SU-DHL-6 (cell line): ENCODE measurements at regions not wholly inside any gene's neighbourhood (a gene's known extent, or its start where the extent isn't known, plus 50 kb on each side); places are given as distances from the start of the nearest gene placed in this dataset.
"Not testable (repeated sequence)": the region's sequence is repeated elsewhere in the genome, so short reads cannot be mapped to it uniquely, and the experiment has no call there.

Experiments used
- H2AFZ ChIP-seq: fragments of 200-600 bp; sonication (generic); 2 replicates; pipeline ENCODE4 v1.6.1; 2014; ENCODE audit warnings: low read depth, mild to moderate bottlenecking, moderate library complexity, mixed read lengths, antibody characterized with exemption, low read length; ENCODE audit not compliant: severe bottlenecking
- H3F3A ChIP-seq: fragments of 200-600 bp; shearing (Covaris generic); 2 replicates; pipeline ENCODE4 v1.6.0; 2016; ENCODE audit warnings: antibody characterized with exemption, mild to moderate bottlenecking; ENCODE audit not compliant: insufficient read depth
- H3K27ac ChIP-seq: fragments of 200-600 bp; sonication (generic); 2 replicates; pipeline ENCODE4 v1.5.1; 2016; ENCODE audit warnings: low read depth, mild to moderate bottlenecking, low read length, moderate library complexity, mixed read lengths
- H3K27me3 ChIP-seq: fragments of 200-600 bp; sonication (generic), shearing (Covaris generic); 2 replicates; pipeline ENCODE4 v1.6.0; 2014; ENCODE audit warnings: mild to moderate bottlenecking, low read length
- H3K36me3 ChIP-seq: fragments of 200-600 bp; sonication (generic); 2 replicates; pipeline ENCODE4 v1.6.1; 2014; ENCODE audit warnings: mild to moderate bottlenecking, low read length, mixed read lengths
- H3K4me2 ChIP-seq: fragments of 300-600, 200-600 bp; shearing (Covaris generic), sonication (generic); 2 replicates; pipeline ENCODE4 v1.6.0; 2014; ENCODE audit warnings: low read length, low read depth, mild to moderate bottlenecking; ENCODE audit not compliant: poor library complexity, severe bottlenecking
- H3K4me3 ChIP-seq: fragments of 200-600 bp; sonication (generic); 2 replicates; pipeline ENCODE4 v1.5.1; 2014; ENCODE audit warnings: antibody characterized with exemption, low read length, mild to moderate bottlenecking, mixed read lengths; ENCODE audit not compliant: insufficient read depth, poor library complexity, severe bottlenecking
- H3K79me2 ChIP-seq: fragments of 200-600 bp; sonication (generic); 2 replicates; pipeline ENCODE4 v1.6.1; 2014; ENCODE audit warnings: mild to moderate bottlenecking, low read length, moderate library complexity; ENCODE audit not compliant: insufficient read depth
- H3K9ac ChIP-seq: fragments of 200-600 bp; sonication (generic); 2 replicates; pipeline ENCODE4 v1.7.0; 2014; ENCODE audit warnings: mild to moderate bottlenecking, low read length
- H3K9me2 ChIP-seq: fragments of 200-600 bp; sonication (generic); replicated peaks from 2 replicates; pipeline ENCODE4 v1.6.1; 2014; ENCODE audit warnings: low read length; ENCODE audit not compliant: insufficient read depth
- H3K9me3 ChIP-seq: fragments of 200-600 bp; sonication (generic); 2 replicates; pipeline ENCODE4 v1.6.1; 2014; ENCODE audit warnings: low read length, mixed read lengths; ENCODE audit not compliant: insufficient read depth
- H4K20me1 ChIP-seq: fragments of 200-600 bp; sonication (generic); 2 replicates; pipeline ENCODE4 v1.6.1; 2014; ENCODE audit warnings: low read depth, mild to moderate bottlenecking, antibody characterized with exemption, low read length, moderate library complexity, mixed read lengths
- EZH2phosphoT487 ChIP-seq: fragments of 200-600 bp; sonication (generic), shearing (Covaris generic); conservative IDR thresholded peaks from 2 replicates; pipeline ENCODE4 v1.6.1; 2018; ENCODE audit warnings: mild to moderate bottlenecking, antibody characterized with exemption, low read length, moderate library complexity, mixed read lengths
- TF ChIP-seq, protein P1 (sequence below): fragments of 200-600 bp; sonication (generic); IDR thresholded peaks from one replicate; pipeline ENCODE4 v1.5.1; 2017; ENCODE audit warnings: antibody characterized with exemption, mild to moderate bottlenecking, low read length, moderate library complexity; ENCODE audit not compliant: insufficient read depth, poor library complexity, severe bottlenecking

DNA sequence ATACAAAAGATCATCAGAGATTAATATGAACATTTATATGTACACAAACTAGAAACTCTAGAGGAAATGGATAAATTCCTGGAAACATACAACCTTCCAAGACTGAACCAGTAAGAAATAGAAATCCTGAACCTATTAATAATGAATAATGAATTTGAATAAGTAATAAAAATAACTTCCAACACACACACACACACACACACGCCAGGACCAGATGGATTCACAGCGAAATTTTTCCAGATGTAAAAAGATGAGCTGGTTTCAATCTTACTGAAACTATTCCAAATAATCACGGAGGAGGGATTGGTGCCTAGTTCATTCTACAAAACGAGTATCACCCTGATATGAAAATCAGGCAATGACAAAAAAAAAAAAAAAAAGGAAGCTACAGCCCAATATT, 1095.0 kb downstream of the FAT4 start:
- H3K4me3 ChIP-seq = no peak overlapping the region
- H2AFZ ChIP-seq = no peak overlapping the region
- no peaks in the 10 kb centered on the region for H3K36me3 ChIP-seq
- no peaks in the 10 kb centered on the region for H4K20me1 ChIP-seq
- H3K4me2 ChIP-seq = no peak overlapping the region
- H3K27me3 ChIP-seq = no peaks in the 10 kb centered on the region
- no peak overlapping the region for H3K9ac ChIP-seq
- H3F3A ChIP-seq = no peaks in the 10 kb centered on the region
- H3K9me2 ChIP-seq = no peaks in the 10 kb centered on the region
- H3K9me3 ChIP-seq = no peaks in the 10 kb centered on the region
- H3K27ac ChIP-seq = no peak overlapping the region
- TF ChIP-seq, protein P1, sequence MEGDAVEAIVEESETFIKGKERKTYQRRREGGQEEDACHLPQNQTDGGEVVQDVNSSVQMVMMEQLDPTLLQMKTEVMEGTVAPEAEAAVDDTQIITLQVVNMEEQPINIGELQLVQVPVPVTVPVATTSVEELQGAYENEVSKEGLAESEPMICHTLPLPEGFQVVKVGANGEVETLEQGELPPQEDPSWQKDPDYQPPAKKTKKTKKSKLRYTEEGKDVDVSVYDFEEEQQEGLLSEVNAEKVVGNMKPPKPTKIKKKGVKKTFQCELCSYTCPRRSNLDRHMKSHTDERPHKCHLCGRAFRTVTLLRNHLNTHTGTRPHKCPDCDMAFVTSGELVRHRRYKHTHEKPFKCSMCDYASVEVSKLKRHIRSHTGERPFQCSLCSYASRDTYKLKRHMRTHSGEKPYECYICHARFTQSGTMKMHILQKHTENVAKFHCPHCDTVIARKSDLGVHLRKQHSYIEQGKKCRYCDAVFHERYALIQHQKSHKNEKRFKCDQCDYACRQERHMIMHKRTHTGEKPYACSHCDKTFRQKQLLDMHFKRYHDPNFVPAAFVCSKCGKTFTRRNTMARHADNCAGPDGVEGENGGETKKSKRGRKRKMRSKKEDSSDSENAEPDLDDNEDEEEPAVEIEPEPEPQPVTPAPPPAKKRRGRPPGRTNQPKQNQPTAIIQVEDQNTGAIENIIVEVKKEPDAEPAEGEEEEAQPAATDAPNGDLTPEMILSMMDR = no peak
- no peak for TF ChIP-seq EZH2phosphoT487
- H3K79me2 ChIP-seq = no peaks in the 10 kb centered on the region

DNA sequence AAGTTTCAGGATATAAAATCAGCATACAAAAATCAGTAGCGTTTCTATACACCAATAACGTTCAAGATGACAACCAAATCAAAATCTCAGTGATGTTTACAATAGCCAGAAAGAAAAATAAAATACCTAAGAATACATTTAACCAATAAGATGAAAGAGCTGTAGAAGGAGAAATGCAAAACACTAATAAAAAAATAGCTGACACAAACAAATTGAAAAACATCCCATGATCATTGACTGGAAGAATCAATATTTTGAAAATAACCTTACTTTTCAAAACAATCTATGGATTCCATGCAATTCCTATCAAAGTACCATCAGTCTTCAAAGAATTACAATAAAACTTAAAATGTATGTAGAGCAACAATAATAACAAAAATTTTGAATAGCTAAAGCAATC, 1096.3 kb downstream of the FAT4 start:
- Histone ChIP-seq H3K9me3 (no peaks in the 10 kb centered on the region), H3K4me2 (no peak overlapping the region), H3K36me3 (no peaks in the 10 kb centered on the region), H3K27ac (no peak overlapping the region), H3K4me3 (no peak overlapping the region), H3F3A (no peaks in the 10 kb centered on the region), H3K9me2 (no peaks in the 10 kb centered on the region), H3K79me2 (no peaks in the 10 kb centered on the region), H4K20me1 (no peaks in the 10 kb centered on the region), H2AFZ (no peak overlapping the region), H3K27me3 (no peaks in the 10 kb centered on the region), H3K9ac (no peak overlapping the region)
- TF ChIP-seq EZH2phosphoT487 = no peak
- TF ChIP-seq, protein P1 = no peak

DNA sequence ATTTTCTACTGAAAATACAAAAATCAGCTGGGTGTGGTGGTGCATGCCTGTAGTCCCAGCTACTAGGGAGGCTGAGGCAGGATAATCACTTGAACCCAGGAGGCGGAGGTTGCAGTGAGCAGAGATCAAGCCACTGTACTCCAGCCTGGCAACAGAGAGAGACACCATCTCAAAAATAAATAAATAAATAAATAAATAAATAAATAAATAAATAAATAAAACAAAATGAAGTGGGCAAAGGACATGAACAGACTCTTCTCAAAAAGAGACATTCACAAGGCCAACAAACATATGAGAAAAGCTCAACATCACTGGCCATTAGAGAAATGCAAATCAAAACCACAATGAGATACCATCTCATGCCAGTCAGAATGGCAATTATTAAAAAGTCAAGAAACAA, 1097.6 kb downstream of the FAT4 start:
- H4K20me1 ChIP-seq, H3K9ac ChIP-seq, H3F3A ChIP-seq, H3K9me2 ChIP-seq, H3K79me2 ChIP-seq, H3K27me3 ChIP-seq, H3K27ac ChIP-seq, H2AFZ ChIP-seq, H3K9me3 ChIP-seq, H3K4me2 ChIP-seq, H3K36me3 ChIP-seq, H3K4me3 ChIP-seq: not testable (repeated sequence)

DNA sequence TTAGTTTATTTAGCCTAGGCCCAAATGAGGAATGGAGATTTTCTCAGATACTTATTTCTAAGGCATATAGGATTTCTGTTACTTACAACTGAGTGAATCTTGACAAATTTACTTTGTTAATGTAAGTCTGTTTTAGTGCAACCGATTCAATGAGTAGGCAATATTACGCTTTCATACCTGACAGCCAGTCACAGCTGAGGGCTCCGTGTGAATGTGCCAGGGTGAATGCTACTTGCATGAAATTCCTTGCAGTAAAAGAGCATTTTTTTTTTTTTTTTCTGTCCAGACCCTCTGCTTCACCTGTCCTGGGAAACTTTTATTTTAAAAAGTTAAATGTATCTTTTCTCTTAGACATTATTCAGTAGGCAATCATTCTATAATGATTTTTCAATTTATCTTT, 1100.0 kb downstream of the FAT4 start:
- TF ChIP-seq EZH2phosphoT487 = no peak
- TF ChIP-seq, protein P1 = no peak
- Histone ChIP-seq H3K9ac (no peak overlapping the region), H3K4me2 (no peak overlapping the region), H2AFZ (no peak overlapping the region), H3K9me2 (no peaks in the 10 kb centered on the region), H3K79me2 (no peaks in the 10 kb centered on the region), H3K27me3 (no peaks in the 10 kb centered on the region), H3K4me3 (no peak overlapping the region), H3K36me3 (no peaks in the 10 kb centered on the region), H3F3A (no peaks in the 10 kb centered on the region), H4K20me1 (no peaks in the 10 kb centered on the region), H3K9me3 (no peaks in the 10 kb centered on the region), H3K27ac (no peak overlapping the region)
